Right lobe of liver (tissue), 6 donors: ENCODE measurements at regions not wholly inside any gene's neighbourhood (a gene's known extent, or its start where the extent isn't known, plus 50 kb on each side); places are given as distances from the start of the nearest gene placed in this dataset.

Experiments
- ATAC-seq, 4 donors: fragments of 200-7000 bp; cut with Tn5 transposase; one replicate each; pipeline ENCODE4 v1.9.1; 2020; ENCODE audit warnings: mild to moderate bottlenecking in 4 of 4, moderate library complexity in 4 of 4
- DNase-seq, 3 donors: peaks; one replicate each; pipeline ENCODE4 v3.0.0-alpha.2; 2020
- H3K27ac ChIP-seq, 3 donors: fragments of 200-600 bp; one replicate each; pipeline ENCODE4 v1.8.0; 2022
- H3K27me3 ChIP-seq, 2 donors: fragments of 200-600 bp; one replicate each; pipeline ENCODE4 v1.8.0; 2022
- H3K36me3 ChIP-seq, 4 donors: fragments of 200-600 bp; sonication (generic) in 1 of 4; one replicate each; pipeline versions ENCODE4 v1.5.1 to v1.8.0; 2017 to 2022; ENCODE audit warnings: control low read depth in 1 of 4
- H3K4me1 ChIP-seq, 4 donors: fragments of 200-600 bp; sonication (generic) in 1 of 4; one replicate each; pipeline versions ENCODE4 v1.5.1 to v1.8.0; 2017 to 2022; ENCODE audit warnings: control low read depth in 1 of 4
- H3K4me3 ChIP-seq, 3 donors: fragments of 200-600 bp; one replicate each; pipeline ENCODE4 v1.8.0; 2022
- H3K9me3 ChIP-seq, 4 donors: fragments of 200-600 bp; sonication (generic) in 1 of 4; one replicate each; pipeline versions ENCODE4 v1.5.1 to v1.8.0; 2017 to 2022; ENCODE audit warnings: control low read depth in 1 of 4
- POLR2A ChIP-seq: fragments of 450-650 bp; IDR thresholded peaks from one replicate; pipeline ENCODE4 v1.6.1; 2017; ENCODE audit warnings: antibody characterized with exemption, mild to moderate bottlenecking
- WGBS: methylation state at CpG from one replicate; pipeline ENCODE4 v1.1.6; 2018; ENCODE audit warnings: low coverage, low lambda C conversion rate; ENCODE audit not compliant: insufficient coverage; ENCODE audit errors: missing lambda C conversion rate; 5-methylcytosine and 5-hydroxymethylcytosine counted together
- intact Hi-C, 2 donors: fragments of 100-400 bp; cut with DNase I; formaldehyde crosslinking; loops; one replicate each; pipeline versions ENCODE4 v1.11.2 to v1.14.1; 2022
- TF ChIP-seq, protein P1 (sequence below), 4 donors: fragments of 200-600 bp in 3 of 4; fragments of 450-650 bp in 1 of 4; IDR thresholded peaks; one replicate each; pipeline versions ENCODE4 v1.5.1 to v1.8.0; 2016 to 2022; ENCODE audit warnings: antibody characterized with exemption in 4 of 4, mild to moderate bottlenecking in 2 of 4
- donor health status: DM: no; HTN: yes; CAD: no.
- donor health status: DM: no; HTN: no; CAD: no.
- donor health status: DM: no; HTN: no; CAD: no.
- donor health status: DM: no; HTN: yes; CAD: no.
- donor health status: DM: no; HTN: yes; CAD: no.

DNA sequence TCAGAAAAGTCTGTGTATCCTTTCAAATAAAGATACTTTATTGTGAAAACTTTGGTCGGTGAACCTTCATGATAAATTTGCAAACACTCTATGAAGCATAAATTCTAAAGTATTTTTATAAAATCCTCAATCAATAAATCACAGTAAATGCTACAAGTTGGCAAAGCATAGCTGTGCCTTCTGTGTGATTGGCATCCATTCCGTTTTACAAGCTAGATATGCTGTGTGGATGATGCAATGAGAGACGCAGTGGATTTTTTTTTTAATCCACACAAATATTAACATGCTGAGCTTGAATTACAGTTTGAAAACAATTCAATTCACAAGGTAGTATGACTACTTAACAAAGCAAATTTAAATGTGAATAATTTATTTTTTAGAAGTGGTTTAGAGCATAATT lies 937.2 kb downstream of the ZPLD1 start:
- ATAC-seq (no peak), DNase-seq (no peak)
- TF ChIP-seq, protein P1, sequence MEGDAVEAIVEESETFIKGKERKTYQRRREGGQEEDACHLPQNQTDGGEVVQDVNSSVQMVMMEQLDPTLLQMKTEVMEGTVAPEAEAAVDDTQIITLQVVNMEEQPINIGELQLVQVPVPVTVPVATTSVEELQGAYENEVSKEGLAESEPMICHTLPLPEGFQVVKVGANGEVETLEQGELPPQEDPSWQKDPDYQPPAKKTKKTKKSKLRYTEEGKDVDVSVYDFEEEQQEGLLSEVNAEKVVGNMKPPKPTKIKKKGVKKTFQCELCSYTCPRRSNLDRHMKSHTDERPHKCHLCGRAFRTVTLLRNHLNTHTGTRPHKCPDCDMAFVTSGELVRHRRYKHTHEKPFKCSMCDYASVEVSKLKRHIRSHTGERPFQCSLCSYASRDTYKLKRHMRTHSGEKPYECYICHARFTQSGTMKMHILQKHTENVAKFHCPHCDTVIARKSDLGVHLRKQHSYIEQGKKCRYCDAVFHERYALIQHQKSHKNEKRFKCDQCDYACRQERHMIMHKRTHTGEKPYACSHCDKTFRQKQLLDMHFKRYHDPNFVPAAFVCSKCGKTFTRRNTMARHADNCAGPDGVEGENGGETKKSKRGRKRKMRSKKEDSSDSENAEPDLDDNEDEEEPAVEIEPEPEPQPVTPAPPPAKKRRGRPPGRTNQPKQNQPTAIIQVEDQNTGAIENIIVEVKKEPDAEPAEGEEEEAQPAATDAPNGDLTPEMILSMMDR (IDR thresholded peaks at IDR 0.05), result no peak
- intact Hi-C loops, result no loop called here
- H3K27me3 ChIP-seq, result no peaks in the 10 kb centered on the region
- no peaks in the 10 kb centered on the region for H3K9me3 ChIP-seq
- H3K4me1 ChIP-seq, result no peaks in the 10 kb centered on the region
- H3K4me3 ChIP-seq, result no peak overlapping the region
- no peaks in the 10 kb centered on the region for H3K36me3 ChIP-seq
- no peak overlapping the region for H3K27ac ChIP-seq
- WGBS, result 41% methylated on average over 3 of the region's 3 CpGs

DNA sequence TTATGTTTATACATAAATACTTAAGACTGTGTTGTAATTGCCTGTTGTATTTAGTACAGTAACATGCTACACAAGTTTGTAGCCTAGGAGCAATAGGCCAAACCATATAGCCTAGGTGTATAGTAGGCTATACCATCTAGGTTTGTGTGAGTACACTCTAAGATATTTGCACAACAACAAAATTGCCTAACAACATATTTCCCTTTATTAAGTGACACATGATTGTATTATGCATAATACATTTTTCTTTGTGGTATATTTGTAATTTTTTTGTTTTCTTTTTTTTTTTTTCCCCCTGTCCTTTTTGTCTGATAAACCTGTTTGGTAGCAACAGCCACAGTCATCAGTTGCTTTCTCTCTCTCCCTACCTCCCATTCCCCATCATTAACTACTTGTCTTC lies 945.6 kb downstream of the ZPLD1 start:
- no peak for DNase-seq
- H3K4me1 ChIP-seq, result no peaks in the 10 kb centered on the region

DNA sequence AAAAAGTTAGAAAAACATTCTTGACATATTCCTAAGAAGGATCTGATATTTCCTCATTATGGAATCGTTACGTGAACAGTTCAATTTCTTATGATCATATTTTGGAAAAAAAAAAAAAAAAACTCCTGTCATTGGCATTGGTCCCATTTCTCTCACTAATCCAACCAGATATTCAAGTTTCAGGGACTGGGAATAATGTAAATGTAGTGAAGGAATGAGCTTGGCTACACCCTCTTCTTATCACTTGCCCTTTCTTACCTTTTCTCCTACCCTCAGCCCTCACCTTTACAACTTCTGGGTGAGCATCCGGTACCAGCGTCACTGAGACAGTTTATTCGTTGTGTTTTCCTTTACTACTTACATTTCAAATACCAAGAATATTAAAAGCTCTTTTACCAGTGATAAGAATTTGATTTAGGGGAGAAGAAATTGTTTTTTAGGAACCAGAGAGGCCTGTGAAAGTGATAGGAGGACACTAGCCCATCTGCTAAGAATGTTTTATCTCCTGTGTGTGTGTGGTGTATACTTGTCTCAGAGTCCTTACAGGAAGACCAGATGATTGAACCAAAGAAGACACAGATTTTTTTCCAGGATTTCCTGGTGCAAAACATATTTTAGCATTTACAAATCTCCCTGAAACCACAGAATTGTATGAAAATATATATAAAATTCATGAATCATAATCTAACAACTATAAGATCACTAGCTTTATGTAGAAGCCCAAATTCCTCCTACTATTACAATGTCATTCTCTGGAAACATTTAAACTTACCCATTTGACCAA lies 946.7 kb downstream of the ZPLD1 start:
- intact Hi-C loops, result no loop called here

More for the DNA sequence above, 945.6 kb downstream of the ZPLD1 start:
- no peaks in the 10 kb centered on the region for H3K9me3 ChIP-seq
- no peak overlapping the region for H3K4me3 ChIP-seq
- intact Hi-C loops, result no loop called here
- H3K36me3 ChIP-seq, result no peaks in the 10 kb centered on the region
- TF ChIP-seq, protein P1 (IDR thresholded peaks at IDR 0.05), result no peak
- no peak for TF ChIP-seq POLR2A
- no peak overlapping the region for H3K27ac ChIP-seq
- no peak for ATAC-seq
- no peaks in the 10 kb centered on the region for H3K27me3 ChIP-seq

DNA sequence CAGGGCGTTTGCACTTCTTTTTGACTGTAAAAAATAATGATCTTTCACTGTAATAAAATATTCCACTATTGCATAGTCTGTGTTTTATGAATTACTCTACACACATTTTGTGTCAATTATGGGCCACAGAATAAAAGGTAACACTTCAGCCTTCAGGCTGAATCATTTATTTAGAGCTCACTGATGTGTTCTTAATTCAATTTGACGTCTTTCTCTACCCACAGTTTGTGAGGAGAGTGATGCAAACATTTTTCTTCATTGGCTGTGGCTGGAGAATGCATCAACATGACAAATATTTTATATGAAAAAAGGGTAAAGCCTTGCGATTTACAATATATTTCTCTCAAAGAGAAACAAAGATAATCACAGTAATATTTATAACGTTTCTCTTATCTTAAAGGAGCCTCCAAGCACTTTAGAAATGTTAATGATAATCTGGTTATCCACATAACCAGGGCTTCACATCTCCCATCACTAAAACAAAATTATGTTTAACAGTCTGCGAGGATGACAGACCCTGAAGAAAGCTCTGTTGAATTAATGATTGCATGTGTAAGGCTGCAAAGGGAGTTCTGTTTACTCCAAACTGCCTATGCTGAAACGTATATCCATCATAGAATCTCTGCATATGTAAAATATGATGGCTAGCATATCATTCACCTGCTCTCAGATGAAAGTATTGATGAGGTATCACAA lies 951.3 kb downstream of the ZPLD1 start:
- no peaks in the 10 kb centered on the region for H3K27me3 ChIP-seq
- intact Hi-C loops, result no loop called here
- no peaks in the 10 kb centered on the region for H3K9me3 ChIP-seq
- H3K36me3 ChIP-seq, result no peaks in the 10 kb centered on the region
- TF ChIP-seq, protein P1 (IDR thresholded peaks at IDR 0.05), result no peak
- TF ChIP-seq POLR2A, result no peak
- DNase-seq, result no peak
- H3K4me3 ChIP-seq, result no peak overlapping the region
- no peak for ATAC-seq
- H3K4me1 ChIP-seq, result no peaks in the 10 kb centered on the region
- 24% methylated on average over 6 of the region's 6 CpGs for WGBS
- H3K27ac ChIP-seq, result no peak overlapping the region

More for the DNA sequence above, 946.7 kb downstream of the ZPLD1 start:
- DNase-seq, result no peak
- H3K9me3 ChIP-seq, result no peaks in the 10 kb centered on the region
- H3K4me1 ChIP-seq, result no peaks in the 10 kb centered on the region
- no peak overlapping the region for H3K27ac ChIP-seq
- WGBS, result 53% methylated on average over 5 of the region's 5 CpGs
- H3K36me3 ChIP-seq, result no peaks in the 10 kb centered on the region
- H3K4me3 ChIP-seq, result no peak overlapping the region
- TF ChIP-seq POLR2A, result no peak
- TF ChIP-seq, protein P1 (IDR thresholded peaks at IDR 0.05), result no peak
- H3K27me3 ChIP-seq, result no peaks in the 10 kb centered on the region
- no peak for ATAC-seq
